Ishikawa (cell line): ENCODE measurements at regions not wholly inside any gene's neighbourhood (a gene's known extent, or its start where the extent isn't known, plus 50 kb on each side); places are given as distances from the start of the nearest gene placed in this dataset.

Source experiments
- REST ChIP-seq: IDR thresholded peaks from 2 replicates; pipeline ENCODE4 v1.6.1; 2012; ENCODE audit warnings: low read depth, mild to moderate bottlenecking
- TAF1 ChIP-seq: IDR thresholded peaks from 2 replicates; pipeline ENCODE4 v1.6.1; 2012; ENCODE audit warnings: low read depth, mild to moderate bottlenecking
- TCF12 ChIP-seq: IDR thresholded peaks from 2 replicates; pipeline ENCODE4 v1.6.1; 2012; ENCODE audit warnings: low read depth
- USF1 ChIP-seq: IDR thresholded peaks from 2 replicates; pipeline ENCODE4 v1.6.1; 2012

GRCh38 chr18:35856178-35856577 is 116.3 kb upstream of the RMP24 start:
- TF ChIP-seq TCF12: no peak
- no peak for TF ChIP-seq TAF1
- no peak for TF ChIP-seq REST
- no peak for TF ChIP-seq USF1
